Activated T-helper 17 cell treated with anti-CD3 and anti-CD28 coated beads, Interleukin-2, amount 50 U/mL, for 72 hours (primary cell): ENCODE measurements at regions not wholly inside any gene's neighbourhood (a gene's known extent, or its start where the extent isn't known, plus 50 kb on each side); places are given as distances from the start of the nearest gene placed in this dataset.
A peak's percentile ranks its signal among the peaks of the same experiment; 100 is the strongest.
"Not testable (repeated sequence)": the region's sequence is repeated elsewhere in the genome, so short reads cannot be mapped to it uniquely, and the experiment has no call there.

Source experiments
- ATAC-seq: fragments of 150-1000 bp; cut with Tn5 transposase; replicated peaks from 2 replicates; pipeline ENCODE4 v1.10.0; 2021; ENCODE audit warnings: mild to moderate bottlenecking, moderate library complexity
- H3K27ac Mint-ChIP-seq: one replicate; pipeline ENCODE4 v1.8.0; 2022; ENCODE audit warnings: mixed read lengths
- H3K27me3 Mint-ChIP-seq: one replicate; pipeline ENCODE4 v1.8.0; 2022; ENCODE audit warnings: mixed read lengths
- H3K36me3 Mint-ChIP-seq: one replicate; pipeline ENCODE4 v1.8.0; 2022; ENCODE audit warnings: low read depth, mild to moderate bottlenecking, mixed read lengths
- H3K4me1 Mint-ChIP-seq: one replicate; pipeline ENCODE4 v1.8.0; 2022; ENCODE audit warnings: mixed read lengths
- H3K4me3 Mint-ChIP-seq: one replicate; pipeline ENCODE4 v1.8.0; 2022; ENCODE audit warnings: mild to moderate bottlenecking, mixed read lengths
- H3K9me3 Mint-ChIP-seq: one replicate; pipeline ENCODE4 v1.8.0; 2022; ENCODE audit warnings: mixed read lengths

- Mint-ChIP-seq H3K27me3 (no peaks in the 10 kb centered on the region), H3K36me3 (no peaks in the 10 kb centered on the region), H3K4me1 (peaks cover 45% of the 10 kb centered on the region), H3K9me3 (no peaks in the 10 kb centered on the region), H3K27ac (peak overlapping the region; percentile 0), H3K4me3 (peak overlapping the region; percentile 84)
- ATAC-seq, result peak; percentile 28
These were observed 345.1 kb upstream of the PRKCQ start for GRCh38 chr10:6925146-6925545.

GRCh38 chr10:6924166-6924565 lies 344.1 kb upstream of the PRKCQ start:
- no peak for ATAC-seq
- Mint-ChIP-seq H3K27me3 (no peaks in the 10 kb centered on the region), H3K4me3 (no peak overlapping the region), H3K27ac (no peak overlapping the region), H3K9me3 (no peaks in the 10 kb centered on the region), H3K36me3 (no peaks in the 10 kb centered on the region), H3K4me1 (peaks cover 49% of the 10 kb centered on the region)

- H3K9me3 Mint-ChIP-seq, H3K27ac Mint-ChIP-seq, H3K27me3 Mint-ChIP-seq, H3K36me3 Mint-ChIP-seq, ATAC-seq, H3K4me3 Mint-ChIP-seq: not testable (repeated sequence)
- peaks cover 33% of the 10 kb centered on the region for H3K4me1 Mint-ChIP-seq
These were observed 340.9 kb upstream of the PRKCQ start for GRCh38 chr10:6921026-6921425.

- H3K4me1 Mint-ChIP-seq, result peaks cover 27% of the 10 kb centered on the region
- H3K27ac Mint-ChIP-seq, result no peak overlapping the region
- peak overlapping the region; percentile 37 for H3K4me3 Mint-ChIP-seq
- H3K27me3 Mint-ChIP-seq, result no peaks in the 10 kb centered on the region
- H3K9me3 Mint-ChIP-seq, result no peaks in the 10 kb centered on the region
- peak; percentile 98 for ATAC-seq
- H3K36me3 Mint-ChIP-seq, result no peaks in the 10 kb centered on the region
These were observed 340.3 kb upstream of the PRKCQ start for GRCh38 chr10:6920072-6921019.

GRCh38 chr10:6919077-6919476 lies 339.0 kb upstream of the PRKCQ start:
- Mint-ChIP-seq H3K27me3 (no peaks in the 10 kb centered on the region), H3K27ac (no peak overlapping the region), H3K9me3 (no peaks in the 10 kb centered on the region), H3K4me3 (no peak overlapping the region), H3K36me3 (no peaks in the 10 kb centered on the region), H3K4me1 (peaks cover 18% of the 10 kb centered on the region)
- no peak for ATAC-seq

- ATAC-seq, result peak; percentile 70
- no peaks in the 10 kb centered on the region for H3K9me3 Mint-ChIP-seq
- H3K36me3 Mint-ChIP-seq, result no peaks in the 10 kb centered on the region
- peaks cover 16% of the 10 kb centered on the region for H3K4me1 Mint-ChIP-seq
- no peak overlapping the region for H3K27ac Mint-ChIP-seq
- H3K4me3 Mint-ChIP-seq, result no peak overlapping the region
- H3K27me3 Mint-ChIP-seq, result no peaks in the 10 kb centered on the region
These were observed 338.2 kb upstream of the PRKCQ start for GRCh38 chr10:6918305-6918704.

- Mint-ChIP-seq H3K27me3 (no peaks in the 10 kb centered on the region), H3K4me1 (peaks cover 16% of the 10 kb centered on the region), H3K36me3 (no peaks in the 10 kb centered on the region), H3K4me3 (no peak overlapping the region), H3K27ac (no peak overlapping the region), H3K9me3 (no peaks in the 10 kb centered on the region)
- ATAC-seq, result no peak
These were observed 337.0 kb upstream of the PRKCQ start for GRCh38 chr10:6917125-6917524.

- ATAC-seq, result no peak
- Mint-ChIP-seq H3K4me1 (peaks cover 17% of the 10 kb centered on the region), H3K27me3 (no peaks in the 10 kb centered on the region), H3K4me3 (no peak overlapping the region), H3K36me3 (no peaks in the 10 kb centered on the region), H3K27ac (no peak overlapping the region), H3K9me3 (no peaks in the 10 kb centered on the region)
These were observed 336.5 kb upstream of the PRKCQ start for GRCh38 chr10:6916601-6917000.

GRCh38 chr10:6915307-6915706 lies 335.2 kb upstream of the PRKCQ start:
- Mint-ChIP-seq H3K36me3 (no peaks in the 10 kb centered on the region), H3K27ac (no peak overlapping the region), H3K4me1 (peaks cover 16% of the 10 kb centered on the region), H3K9me3 (no peaks in the 10 kb centered on the region), H3K4me3 (no peak overlapping the region), H3K27me3 (no peaks in the 10 kb centered on the region)
- ATAC-seq, result no peak

- ATAC-seq, result peak; percentile 64
- Mint-ChIP-seq H3K9me3 (no peaks in the 10 kb centered on the region), H3K27ac (no peak overlapping the region), H3K4me1 (peaks cover 3% of the 10 kb centered on the region), H3K36me3 (no peaks in the 10 kb centered on the region), H3K4me3 (no peak overlapping the region), H3K27me3 (no peaks in the 10 kb centered on the region)
These were observed 332.9 kb upstream of the PRKCQ start for GRCh38 chr10:6912929-6913328.

- H3K27me3 Mint-ChIP-seq, result no peaks in the 10 kb centered on the region
- peaks cover 3% of the 10 kb centered on the region for H3K4me1 Mint-ChIP-seq
- no peak overlapping the region for H3K4me3 Mint-ChIP-seq
- H3K9me3 Mint-ChIP-seq, result no peaks in the 10 kb centered on the region
- no peaks in the 10 kb centered on the region for H3K36me3 Mint-ChIP-seq
- no peak overlapping the region for H3K27ac Mint-ChIP-seq
- peak; percentile 89 for ATAC-seq
These were observed 332.3 kb upstream of the PRKCQ start for GRCh38 chr10:6912424-6912823.

- Mint-ChIP-seq H3K36me3 (no peaks in the 10 kb centered on the region), H3K9me3 (no peaks in the 10 kb centered on the region), H3K4me1 (peaks cover 3% of the 10 kb centered on the region), H3K4me3 (no peak overlapping the region), H3K27me3 (no peaks in the 10 kb centered on the region), H3K27ac (no peak overlapping the region)
- ATAC-seq, result peak; percentile 13
These were observed 331.9 kb upstream of the PRKCQ start for GRCh38 chr10:6912021-6912420.

GRCh38 chr10:6909905-6910560 lies 330.0 kb upstream of the PRKCQ start:
- H3K27me3 Mint-ChIP-seq, result no peaks in the 10 kb centered on the region

GRCh38 chr10:6907877-6908530 lies 327.9 kb upstream of the PRKCQ start:
- Mint-ChIP-seq H3K27ac (no peak overlapping the region), H3K9me3 (peaks cover 4% of the 10 kb centered on the region), H3K27me3 (no peaks in the 10 kb centered on the region), H3K4me3 (no peak overlapping the region), H3K4me1 (peaks cover 3% of the 10 kb centered on the region), H3K36me3 (no peaks in the 10 kb centered on the region)
- no peak for ATAC-seq

More at GRCh38 chr10:6909905-6910560, 330.0 kb upstream of the PRKCQ start:
- Mint-ChIP-seq H3K27ac (no peak overlapping the region), H3K36me3 (no peaks in the 10 kb centered on the region), H3K4me3 (no peak overlapping the region), H3K4me1 (peaks cover 3% of the 10 kb centered on the region), H3K9me3 (no peaks in the 10 kb centered on the region)
- no peak for ATAC-seq
